ENCODE measurements at regions not wholly inside any gene's neighbourhood (a gene's known extent, or its start where the extent isn't known, plus 50 kb on each side); places are given as distances from the start of the nearest gene placed in this dataset.

DNA sequence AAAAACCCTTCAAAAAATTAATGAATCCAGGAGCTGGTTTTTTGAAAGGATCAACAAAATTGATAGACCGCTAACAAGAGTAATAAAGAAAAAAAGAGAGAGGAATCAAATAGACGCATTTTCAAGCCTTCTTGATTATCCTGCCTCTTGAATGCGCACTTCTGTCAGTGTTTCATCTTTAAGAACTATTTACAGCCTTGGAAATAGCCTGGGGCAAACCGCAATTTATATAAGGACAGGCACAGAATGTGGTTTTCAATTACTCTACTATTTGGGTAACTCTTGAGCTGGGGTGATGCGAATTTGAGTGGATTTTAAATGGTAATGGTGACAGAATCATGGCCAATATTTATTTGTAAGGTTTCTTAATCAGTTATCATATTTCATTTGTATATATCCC lies 179.1 kb upstream of the OTX2 start (continued):
- TF ChIP-seq ZFP69B (tag by site-specific recombination; IDR thresholded peaks at IDR 0.05): no peak
- TF ChIP-seq, protein P1, sequence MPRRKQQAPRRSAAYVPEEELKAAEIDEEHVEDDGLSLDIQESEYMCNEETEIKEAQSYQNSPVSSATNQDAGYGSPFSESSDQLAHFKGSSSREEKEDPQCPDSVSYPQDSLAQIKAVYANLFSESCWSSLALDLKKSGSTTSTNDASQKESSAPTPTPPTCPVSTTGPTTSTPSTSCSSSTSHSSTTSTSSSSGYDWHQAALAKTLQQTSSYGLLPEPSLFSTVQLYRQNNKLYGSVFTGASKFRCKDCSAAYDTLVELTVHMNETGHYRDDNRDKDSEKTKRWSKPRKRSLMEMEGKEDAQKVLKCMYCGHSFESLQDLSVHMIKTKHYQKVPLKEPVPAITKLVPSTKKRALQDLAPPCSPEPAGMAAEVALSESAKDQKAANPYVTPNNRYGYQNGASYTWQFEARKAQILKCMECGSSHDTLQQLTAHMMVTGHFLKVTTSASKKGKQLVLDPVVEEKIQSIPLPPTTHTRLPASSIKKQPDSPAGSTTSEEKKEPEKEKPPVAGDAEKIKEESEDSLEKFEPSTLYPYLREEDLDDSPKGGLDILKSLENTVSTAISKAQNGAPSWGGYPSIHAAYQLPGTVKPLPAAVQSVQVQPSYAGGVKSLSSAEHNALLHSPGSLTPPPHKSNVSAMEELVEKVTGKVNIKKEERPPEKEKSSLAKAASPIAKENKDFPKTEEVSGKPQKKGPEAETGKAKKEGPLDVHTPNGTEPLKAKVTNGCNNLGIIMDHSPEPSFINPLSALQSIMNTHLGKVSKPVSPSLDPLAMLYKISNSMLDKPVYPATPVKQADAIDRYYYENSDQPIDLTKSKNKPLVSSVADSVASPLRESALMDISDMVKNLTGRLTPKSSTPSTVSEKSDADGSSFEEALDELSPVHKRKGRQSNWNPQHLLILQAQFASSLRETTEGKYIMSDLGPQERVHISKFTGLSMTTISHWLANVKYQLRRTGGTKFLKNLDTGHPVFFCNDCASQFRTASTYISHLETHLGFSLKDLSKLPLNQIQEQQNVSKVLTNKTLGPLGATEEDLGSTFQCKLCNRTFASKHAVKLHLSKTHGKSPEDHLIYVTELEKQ (tag by site-specific recombination; IDR thresholded peaks at IDR 0.05; ENCODE audit: borderline replicate concordance): no peak
- TF ChIP-seq ZNF146 (tag by site-specific recombination; IDR thresholded peaks at IDR 0.05): no peak
- TF ChIP-seq, protein P2, sequence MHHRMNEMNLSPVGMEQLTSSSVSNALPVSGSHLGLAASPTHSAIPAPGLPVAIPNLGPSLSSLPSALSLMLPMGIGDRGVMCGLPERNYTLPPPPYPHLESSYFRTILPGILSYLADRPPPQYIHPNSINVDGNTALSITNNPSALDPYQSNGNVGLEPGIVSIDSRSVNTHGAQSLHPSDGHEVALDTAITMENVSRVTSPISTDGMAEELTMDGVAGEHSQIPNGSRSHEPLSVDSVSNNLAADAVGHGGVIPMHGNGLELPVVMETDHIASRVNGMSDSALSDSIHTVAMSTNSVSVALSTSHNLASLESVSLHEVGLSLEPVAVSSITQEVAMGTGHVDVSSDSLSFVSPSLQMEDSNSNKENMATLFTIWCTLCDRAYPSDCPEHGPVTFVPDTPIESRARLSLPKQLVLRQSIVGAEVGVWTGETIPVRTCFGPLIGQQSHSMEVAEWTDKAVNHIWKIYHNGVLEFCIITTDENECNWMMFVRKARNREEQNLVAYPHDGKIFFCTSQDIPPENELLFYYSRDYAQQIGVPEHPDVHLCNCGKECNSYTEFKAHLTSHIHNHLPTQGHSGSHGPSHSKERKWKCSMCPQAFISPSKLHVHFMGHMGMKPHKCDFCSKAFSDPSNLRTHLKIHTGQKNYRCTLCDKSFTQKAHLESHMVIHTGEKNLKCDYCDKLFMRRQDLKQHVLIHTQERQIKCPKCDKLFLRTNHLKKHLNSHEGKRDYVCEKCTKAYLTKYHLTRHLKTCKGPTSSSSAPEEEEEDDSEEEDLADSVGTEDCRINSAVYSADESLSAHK (tag by site-specific recombination; IDR thresholded peaks at IDR 0.05): no peak
- TF ChIP-seq BCL11B (tag by site-specific recombination; IDR thresholded peaks at IDR 0.05; ENCODE audit: low read depth): no peak
- no peak for TF ChIP-seq ZNF239 (tag by site-specific recombination; IDR thresholded peaks at IDR 0.05)
- no peak for TF ChIP-seq GLIS2 (tag by site-specific recombination; IDR thresholded peaks at IDR 0.05)

GRCh38 chr14:56979936-56980335 lies 169.7 kb upstream of the OTX2 start:
- Histone ChIP-seq H3K27ac (ENCODE audit: extremely low read depth, low read depth, low read length) (no peak overlapping the region), H3K9me3 (ENCODE audit: control insufficient read depth, insufficient read depth, low read depth, low read length) (no peaks in the 10 kb centered on the region), H3K4me1 (ENCODE audit: control insufficient read depth, insufficient read depth, low read length) (no peaks in the 10 kb centered on the region), H3K4me3 (ENCODE audit: low read depth, low read length) (no peak overlapping the region), H3K36me3 (ENCODE audit: control insufficient read depth in 2 of 2, insufficient read depth in 1 of 2, low read length in 2 of 2) (no peaks in the 10 kb centered on the region)
- ChIA-PET CTCF (no interaction called here), POLR2A (no interaction called here)
- TF ChIP-seq ZNF214 (tag by site-specific recombination; IDR thresholded peaks at IDR 0.05; ENCODE audit: borderline replicate concordance) (no peak), ZNF132 (tag by site-specific recombination; IDR thresholded peaks at IDR 0.05; ENCODE audit: borderline replicate concordance) (no peak), ZNF768 (tag by site-specific recombination; IDR thresholded peaks at IDR 0.05) (no peak), GLI4 (tag by site-specific recombination; IDR thresholded peaks at IDR 0.05) (no peak), HOXC10 (CRISPR knock-in tag; IDR thresholded peaks at IDR 0.05) (no peak), ZNF792 (tag by site-specific recombination; IDR thresholded peaks at IDR 0.05) (no peak)

GRCh38 chr14:56976211-56976610 lies 165.9 kb upstream of the OTX2 start:
- Histone ChIP-seq H3K27ac (ENCODE audit: extremely low read depth, low read depth, low read length) (no peak overlapping the region), H3K4me3 (ENCODE audit: low read depth, low read length) (no peak overlapping the region), H3K9me3 (ENCODE audit: control insufficient read depth, insufficient read depth, low read depth, low read length) (no peaks in the 10 kb centered on the region), H3K36me3 (ENCODE audit: control insufficient read depth in 2 of 2, insufficient read depth in 1 of 2, low read length in 2 of 2) (no peaks in the 10 kb centered on the region), H3K4me1 (ENCODE audit: control insufficient read depth, insufficient read depth, low read length) (no peaks in the 10 kb centered on the region)
- TF ChIP-seq ZNF10 (tag by site-specific recombination; IDR thresholded peaks at IDR 0.05) (no peak), ZNF18 (tag by site-specific recombination; IDR thresholded peaks at IDR 0.05) (no peak), REST (tag by site-specific recombination; IDR thresholded peaks at IDR 0.05) (no peak), KLF1 (tag by site-specific recombination; IDR thresholded peaks at IDR 0.05) (no peak), ZNF514 (tag by site-specific recombination; IDR thresholded peaks at IDR 0.05) (no peak), OVOL3 (tag by site-specific recombination; IDR thresholded peaks at IDR 0.05) (no peak), ZNF473 (tag by site-specific recombination; IDR thresholded peaks at IDR 0.05) (no peak), ZNF560 (tag by site-specific recombination; IDR thresholded peaks at IDR 0.05; ENCODE audit: borderline replicate concordance) (no peak), ZNF146 (tag by site-specific recombination; IDR thresholded peaks at IDR 0.05) (no peak), ZNF2 (tag by site-specific recombination; IDR thresholded peaks at IDR 0.05) (no peak), ZNF24 (tag by site-specific recombination; IDR thresholded peaks at IDR 0.05) (no peak)
- ChIA-PET POLR2A (no interaction called here), CTCF (interaction anchor here (0.6 kb wide), 1 partner anchor 20 kb away, joined by 3 read pairs; no protein-coding TSS in a partner anchor)
